GM21717 (cell line): ENCODE measurements at regions not wholly inside any gene's neighbourhood (a gene's known extent, or its start where the extent isn't known, plus 50 kb on each side); places are given as distances from the start of the nearest gene placed in this dataset.

Experiments
- ATAC-seq: cut with Tn5 transposase; IDR thresholded peaks from one replicate; pipeline ENCODE4 v1.9.1; 2021; ENCODE audit warnings: mild to moderate bottlenecking, moderate library complexity; ENCODE audit not compliant: unreplicated experiment

- ATAC-seq, result no peak
Observed at GRCh38 chr4:81639248-81639647, 167.5 kb upstream of the RASGEF1B start.

DNA sequence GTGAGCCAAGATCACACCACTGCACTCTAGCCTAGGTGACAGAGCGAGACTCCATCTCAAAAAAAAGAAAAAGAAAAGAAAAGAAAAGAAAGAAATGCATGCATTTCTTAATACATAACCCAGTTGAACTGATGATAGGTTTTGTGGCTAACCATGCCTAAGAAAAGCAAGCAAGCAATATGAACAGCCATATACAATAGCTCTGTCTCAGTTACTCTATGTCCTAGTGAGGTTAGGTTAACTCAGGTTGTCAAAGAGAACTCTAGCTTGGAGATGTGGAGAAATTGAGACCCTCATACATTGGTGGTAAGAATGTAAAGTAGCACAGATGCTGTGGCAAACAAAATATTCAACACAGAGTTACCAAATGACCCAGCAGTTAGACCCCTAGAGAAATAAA lies 167.0 kb upstream of the RASGEF1B start:
- ATAC-seq, result no peak

- ATAC-seq, result peak; percentile 97
Observed at GRCh38 chr4:81635739-81636138, 164.0 kb upstream of the RASGEF1B start.

DNA sequence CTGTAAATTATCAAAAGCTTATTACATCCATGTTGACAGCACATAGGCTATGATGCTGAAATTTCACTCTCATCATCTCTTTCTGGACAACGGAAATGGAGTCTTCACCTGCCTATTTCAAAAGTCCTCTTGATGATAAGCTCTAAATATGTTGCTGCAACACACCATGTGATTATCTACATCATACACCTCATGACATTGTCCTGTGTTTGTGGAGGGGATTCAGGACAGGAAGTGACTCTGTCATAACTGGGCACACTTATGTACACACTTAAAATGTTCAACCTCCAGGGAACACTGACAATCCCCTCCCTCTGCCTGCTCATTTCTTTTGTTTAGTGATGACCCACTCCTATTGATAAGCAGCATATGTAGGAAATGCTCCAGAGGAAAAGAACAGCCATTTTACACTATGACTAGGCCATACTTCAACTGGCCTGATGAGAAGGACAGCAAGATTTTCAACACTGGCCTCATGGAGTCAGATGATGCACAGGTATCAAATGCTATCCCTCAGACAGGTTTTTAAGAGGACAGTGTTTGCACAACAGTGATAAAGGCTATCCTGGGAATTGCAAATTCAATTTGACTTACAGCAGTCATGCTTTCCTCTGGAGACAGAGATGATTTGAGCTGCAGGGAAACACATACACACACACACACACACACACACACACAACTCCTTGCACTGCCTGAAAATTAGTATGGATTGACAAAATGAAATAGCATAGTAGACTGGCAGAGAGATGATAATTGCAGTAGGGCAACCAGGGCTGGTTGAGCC lies 163.3 kb upstream of the RASGEF1B start:
- ATAC-seq, result no peak

- no peak for ATAC-seq
Observed at GRCh38 chr4:81634165-81634564, 162.5 kb upstream of the RASGEF1B start.

- ATAC-seq, result no peak
Observed at GRCh38 chr4:81632581-81633299, 161.0 kb upstream of the RASGEF1B start.

GRCh38 chr4:81631958-81632441 lies 160.3 kb upstream of the RASGEF1B start:
- no peak for ATAC-seq

GRCh38 chr4:81629366-81629765 lies 157.7 kb upstream of the RASGEF1B start:
- no peak for ATAC-seq

GRCh38 chr4:81628489-81628888 lies 156.8 kb upstream of the RASGEF1B start:
- no peak for ATAC-seq

DNA sequence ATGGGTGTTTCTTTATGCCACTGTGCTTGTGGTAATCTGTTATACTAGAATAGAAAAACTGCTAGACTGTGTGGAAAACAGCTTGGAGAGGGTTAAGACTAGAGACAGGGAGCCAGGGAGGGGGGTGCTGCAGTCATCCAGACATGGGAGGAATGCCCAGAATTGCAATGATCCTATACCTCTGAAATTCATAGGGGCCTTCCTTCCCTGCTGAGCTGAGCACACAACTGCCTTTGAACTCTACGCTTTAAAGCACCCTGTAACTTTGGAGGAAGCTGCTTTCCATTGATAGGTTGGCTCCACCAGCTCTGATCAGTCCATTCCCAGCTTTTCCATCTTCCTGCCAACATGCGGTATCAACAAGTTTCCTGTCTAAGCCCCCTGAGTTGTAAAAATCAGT lies 155.9 kb upstream of the RASGEF1B start:
- ATAC-seq, result no peak

- no peak for ATAC-seq
Observed at GRCh38 chr4:81626851-81627250, 155.1 kb upstream of the RASGEF1B start.

DNA sequence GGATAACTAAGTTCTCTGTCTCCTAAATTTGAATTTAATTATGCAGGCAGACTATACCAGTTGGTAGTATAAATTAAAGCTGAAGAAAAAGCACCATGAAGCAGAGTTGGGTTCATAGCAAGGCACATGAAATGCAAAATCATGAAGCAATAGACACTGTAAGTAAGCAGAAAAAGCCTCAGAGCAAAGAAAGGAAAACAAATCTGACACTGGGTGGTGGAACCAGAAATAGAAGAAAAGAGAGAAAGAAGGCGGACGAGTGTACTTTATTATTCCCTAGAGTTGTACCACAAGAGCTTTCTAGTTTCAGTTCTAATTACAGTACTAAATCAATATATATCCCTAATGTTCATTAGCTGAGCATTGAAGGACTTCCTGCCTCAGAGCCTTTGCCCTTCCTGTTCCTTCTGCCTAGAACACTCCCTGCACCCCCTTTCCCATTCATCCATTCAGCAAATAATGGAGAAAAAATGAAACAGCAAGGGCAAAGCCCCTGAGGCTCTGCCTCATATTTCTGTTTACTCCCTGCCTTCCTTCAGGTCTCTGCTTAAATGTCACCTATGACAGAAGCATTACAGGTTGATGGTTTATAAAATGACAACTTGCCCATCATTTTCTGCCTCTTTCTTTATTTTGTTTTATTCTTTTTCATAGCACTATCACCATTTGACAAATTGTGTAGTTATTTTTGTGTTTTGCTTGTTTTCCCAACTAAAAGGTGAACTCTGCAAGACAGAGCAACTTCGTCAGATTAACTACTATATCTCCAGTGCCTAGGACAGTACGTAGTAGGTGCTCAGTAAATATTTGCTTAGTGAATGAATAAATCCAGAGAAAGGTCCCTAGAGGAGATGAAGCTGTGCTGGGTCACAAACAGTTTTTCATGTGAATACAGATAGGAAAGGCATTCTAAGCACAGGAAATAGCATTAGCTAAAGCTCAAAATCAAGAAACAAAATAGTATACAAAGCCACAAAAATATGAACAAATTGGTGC lies 154.0 kb upstream of the RASGEF1B start:
- ATAC-seq, result no peak

GRCh38 chr4:81623434-81623833 lies 151.7 kb upstream of the RASGEF1B start:
- ATAC-seq, result no peak

GRCh38 chr4:81622474-81623184 lies 150.9 kb upstream of the RASGEF1B start:
- no peak for ATAC-seq

- no peak for ATAC-seq
Observed at GRCh38 chr4:81622028-81622427, 150.3 kb upstream of the RASGEF1B start.

GRCh38 chr4:81621490-81621889 lies 149.8 kb upstream of the RASGEF1B start:
- no peak for ATAC-seq

GRCh38 chr4:81620442-81620841 lies 148.7 kb upstream of the RASGEF1B start:
- ATAC-seq, result no peak

DNA sequence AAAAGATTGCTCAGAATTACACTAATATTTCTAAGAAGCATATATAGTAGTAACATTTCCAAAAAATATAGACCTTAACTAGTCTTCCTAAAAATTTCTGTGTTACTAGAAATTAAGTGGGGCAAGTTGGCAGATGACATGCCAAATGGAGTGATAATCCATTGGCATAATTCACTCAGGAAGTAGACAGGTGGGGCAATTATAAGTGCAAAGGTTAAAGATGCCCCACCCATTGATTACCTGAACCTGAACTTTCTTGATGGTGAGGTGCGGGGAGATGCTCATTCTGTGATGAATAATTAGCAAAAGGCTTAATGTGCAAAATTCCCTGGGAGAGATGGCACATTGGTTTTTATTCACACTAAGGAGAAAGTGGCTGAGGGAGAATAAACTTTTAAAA lies 145.8 kb upstream of the RASGEF1B start:
- no peak for ATAC-seq

DNA sequence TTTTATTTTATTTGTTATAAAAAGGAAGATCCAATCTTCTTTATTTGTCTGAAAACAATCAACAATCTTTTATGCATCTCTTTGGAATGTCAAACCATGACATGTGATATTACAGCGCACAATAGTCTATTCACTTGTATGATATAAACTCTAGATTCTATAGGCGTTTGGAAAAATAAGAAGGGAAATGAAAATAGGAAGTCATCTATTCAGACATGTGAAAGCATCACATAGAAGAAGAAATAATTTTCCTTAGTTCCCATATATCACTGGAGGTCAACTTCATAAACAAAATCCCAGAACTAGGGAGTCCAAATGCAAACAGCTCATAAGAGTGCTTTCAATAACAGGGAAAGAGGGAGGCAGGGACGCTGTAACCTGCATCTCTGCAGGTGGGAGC lies 139.5 kb upstream of the RASGEF1B start:
- no peak for ATAC-seq

DNA sequence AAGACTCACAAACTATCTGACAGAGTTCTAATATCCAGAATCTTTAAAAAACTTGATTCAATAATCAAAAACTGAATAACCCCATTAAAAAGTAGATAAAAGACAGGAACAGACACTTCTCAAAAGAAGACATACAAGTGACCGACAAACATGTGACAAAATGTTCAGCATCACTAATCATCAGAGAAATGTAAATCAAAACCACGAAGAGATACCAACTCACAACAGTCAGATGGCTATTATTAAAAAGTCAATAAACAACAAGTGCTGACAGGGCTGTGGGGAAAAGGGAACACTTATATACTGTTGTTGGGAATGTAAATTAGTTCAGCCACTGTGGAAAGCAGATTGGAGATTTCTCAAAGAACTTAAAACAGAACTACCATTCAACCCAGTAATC lies 138.1 kb upstream of the RASGEF1B start:
- ATAC-seq, result no peak
